Left lung (tissue), 4 donors: ENCODE measurements at regions not wholly inside any gene's neighbourhood (a gene's known extent, or its start where the extent isn't known, plus 50 kb on each side); places are given as distances from the start of the nearest gene placed in this dataset.

Experiments
- ATAC-seq: fragments of 200-7000 bp; cut with Tn5 transposase; one replicate; pipeline ENCODE4 v1.9.1; 2020; ENCODE audit warnings: moderate library complexity
- DNase-seq, 4 donors: peaks; one replicate each; pipeline ENCODE4 v3.0.0-alpha.2; 2013 to 2020
- H3K27ac ChIP-seq, 2 donors: fragments of 200-600 bp; sonication (generic) in 1 of 2; one replicate each; pipeline versions ENCODE4 v1.5.0 to v1.8.0; 2020 to 2021
- H3K27me3 ChIP-seq, 2 donors: fragments of 200-600 bp; sonication (generic) in 1 of 2; one replicate each; pipeline versions ENCODE4 v1.5.0 to v1.8.0; 2020 to 2021
- H3K36me3 ChIP-seq, 2 donors: fragments of 200-600 bp; sonication (generic) in 1 of 2; one replicate each; pipeline versions ENCODE4 v1.5.0 to v1.8.0; 2020 to 2021
- H3K4me1 ChIP-seq, 2 donors: fragments of 200-600 bp; one replicate each; pipeline ENCODE4 v1.8.0; 2021
- H3K4me3 ChIP-seq, 2 donors: fragments of 200-600 bp; sonication (generic) in 1 of 2; one replicate each; pipeline versions ENCODE4 v1.5.0 to v1.8.0; 2020 to 2021; ENCODE audit warnings: mild to moderate bottlenecking in 1 of 2
- H3K9me3 ChIP-seq, 2 donors: fragments of 200-600 bp; sonication (generic) in 1 of 2; one replicate each; pipeline versions ENCODE4 v1.5.0 to v1.8.0; 2020 to 2021
- CTCF ChIP-seq, 2 donors: fragments of 200-600 bp; sonication (generic) in 1 of 2; IDR thresholded peaks; one replicate each; pipeline versions ENCODE4 v1.5.0 to v1.8.0; 2021; ENCODE audit warnings: antibody characterized with exemption in 2 of 2
- intact Hi-C, 2 donors: fragments of 100-400 bp; cut with DNase I; formaldehyde crosslinking; loops; one replicate each; pipeline versions ENCODE4 v1.11.2 to v1.14.2; 2022
- microRNA-seq, 2 donors: library from miRNA; unstranded; fragments of <30 nt; microRNA quantifications; one replicate each; pipeline ENCODE4, GENCODE V29; 2019
- donor health status: DM: no; HTN: yes; CAD: no.
- donor health status: DM: no; HTN: no; CAD: no.

GRCh38 chr12:98456576-98457573 lies 58.5 kb upstream of the TMPO start:
- TF ChIP-seq CTCF (IDR thresholded peaks at IDR 0.05) = no peak
- intact Hi-C loops = no loop called here
- ATAC-seq (peak; percentile 99), DNase-seq (peak; percentile 23 to 88 (median 60))
- Histone ChIP-seq H3K4me3 (peak overlapping the region; percentile 35 to 38), H3K36me3 (no peaks in the 10 kb centered on the region), H3K27ac (no peak overlapping the region), H3K27me3 (peaks cover 0 to 30% of the 10 kb centered on the region in 2 donors), H3K4me1 (peaks cover 0 to 10% of the 10 kb centered on the region in 2 donors), H3K9me3 (no peaks in the 10 kb centered on the region)

- Histone ChIP-seq H3K4me3 (no peak overlapping the region), H3K9me3 (no peaks in the 10 kb centered on the region), H3K4me1 (peaks cover 0 to 26% of the 10 kb centered on the region in 2 donors), H3K27me3 (no peaks in the 10 kb centered on the region), H3K27ac (no peak overlapping the region), H3K36me3 (no peaks in the 10 kb centered on the region)
- no peak for TF ChIP-seq CTCF (IDR thresholded peaks at IDR 0.05)
- peak; percentile 33 for ATAC-seq
- peak in 1 of 4 donors; percentile 27 for DNase-seq
- intact Hi-C loops = no loop called here
These were observed 51.2 kb upstream of the TMPO start for GRCh38 chr12:98464190-98464589.

- ATAC-seq (no peak), DNase-seq (no peak)
- peaks cover 0 to 26% of the 10 kb centered on the region in 2 donors for H3K4me1 ChIP-seq
- intact Hi-C loops = no loop called here
- H3K9me3 ChIP-seq = no peaks in the 10 kb centered on the region
- no peak overlapping the region for H3K4me3 ChIP-seq
- no peak overlapping the region for H3K27ac ChIP-seq
- no peak for TF ChIP-seq CTCF (IDR thresholded peaks at IDR 0.05)
- no peaks in the 10 kb centered on the region for H3K36me3 ChIP-seq
- no peaks in the 10 kb centered on the region for H3K27me3 ChIP-seq
These were observed 49.9 kb upstream of the TMPO start for GRCh38 chr12:98465505-98465904.

Small RNAs in the stretch of these regions (microRNA-seq; reads per million reads assigned to microRNA genes)
- gene MIR4303 = 0 reads per million in 2 donors
- gene MIR4495 = 0 reads per million in 2 donors
